IPS DF 6.9 (cell line): ENCODE measurements at regions not wholly inside any gene's neighbourhood (a gene's known extent, or its start where the extent isn't known, plus 50 kb on each side); places are given as distances from the start of the nearest gene placed in this dataset.
A peak's percentile ranks its signal among the peaks of the same experiment; 100 is the strongest.

ENCODE experiments used
- DNase-seq: peaks from one replicate; pipeline ENCODE4 v3.0.0-alpha.2; 2013; ENCODE audit warnings: low read depth, low spot score
- H3K27ac ChIP-seq: one replicate; pipeline ENCODE4 v1.5.1; 2013; ENCODE audit warnings: low read length, control low read depth
- H3K27me3 ChIP-seq: 2 replicates; pipeline ENCODE4 v1.6.1; 2013; ENCODE audit warnings: mild to moderate bottlenecking, low read length; ENCODE audit not compliant: control insufficient read depth, insufficient read depth
- H3K36me3 ChIP-seq: 2 replicates; pipeline ENCODE4 v1.6.1; 2013; ENCODE audit warnings: low read length; ENCODE audit not compliant: control insufficient read depth, insufficient read depth
- H3K4me1 ChIP-seq: 2 replicates; pipeline ENCODE4 v1.6.1; 2013; ENCODE audit warnings: low read length; ENCODE audit not compliant: control insufficient read depth, insufficient read depth
- H3K4me3 ChIP-seq: 2 replicates; pipeline ENCODE4 v1.5.1; 2013; ENCODE audit warnings: mild to moderate bottlenecking, low read length
- H3K9me3 ChIP-seq: 2 replicates; pipeline ENCODE4 v1.6.1; 2013; ENCODE audit warnings: low read length, inconsistent platforms; ENCODE audit not compliant: control insufficient read depth, insufficient read depth
- WGBS: extraction: QIAGEN DNeasy Blood & Tissue Kit; methylation state at CpG from one replicate; pipeline ENCODE4 v1.1.7; 2013; ENCODE audit warnings: mixed read lengths, missing lambda C conversion rate; ENCODE audit not compliant: insufficient read length, insufficient coverage; 5-methylcytosine and 5-hydroxymethylcytosine counted together

DNA sequence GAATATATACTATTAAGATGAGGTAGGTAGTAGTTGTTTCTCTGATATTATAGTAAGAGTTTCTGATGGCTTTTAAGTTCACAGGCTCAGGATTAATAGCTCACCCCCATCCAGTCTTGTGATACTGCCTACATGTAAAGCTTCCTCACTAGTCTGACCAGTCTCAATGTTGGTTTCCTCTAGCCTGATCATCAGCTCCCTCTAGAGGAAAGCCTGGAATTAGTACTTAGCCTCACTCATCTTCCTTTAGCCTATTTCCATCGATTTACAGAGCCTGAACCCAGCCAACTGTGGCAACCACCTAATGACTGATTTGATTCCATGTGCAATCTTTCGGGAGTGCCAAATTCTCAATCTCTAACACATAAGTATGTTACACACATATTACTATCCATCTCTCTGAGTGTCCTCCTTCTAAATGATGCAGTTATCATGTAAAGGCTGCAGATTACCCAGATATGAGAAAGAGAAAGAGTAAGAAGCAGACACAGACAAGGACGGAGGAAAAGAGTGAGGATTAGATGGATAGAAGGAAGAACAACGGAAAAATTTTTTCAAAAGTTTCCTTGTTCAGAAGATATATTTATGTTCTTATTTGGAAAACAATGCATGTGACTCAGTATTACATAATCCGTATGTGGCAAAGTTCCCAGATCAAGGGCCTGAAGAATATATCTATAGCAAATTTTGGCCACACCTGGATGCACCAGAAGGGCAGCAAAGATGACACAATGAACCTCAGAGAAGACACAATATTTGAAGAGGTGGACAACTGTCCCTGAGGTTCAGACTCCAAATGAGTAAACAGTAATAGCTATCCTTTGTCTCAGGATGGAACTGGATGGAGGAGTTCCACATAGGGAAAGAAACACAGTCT lies 333.7 kb downstream of the ELAVL2 start:
- WGBS = no CpG with 5 or more reads among the region's 5 CpGs
- Histone ChIP-seq H3K27ac (no peak overlapping the region), H3K36me3 (no peaks in the 10 kb centered on the region), H3K4me1 (no peaks in the 10 kb centered on the region), H3K27me3 (no peaks in the 10 kb centered on the region), H3K9me3 (no peaks in the 10 kb centered on the region), H3K4me3 (no peak overlapping the region)
- peak; percentile 50 for DNase-seq

DNA sequence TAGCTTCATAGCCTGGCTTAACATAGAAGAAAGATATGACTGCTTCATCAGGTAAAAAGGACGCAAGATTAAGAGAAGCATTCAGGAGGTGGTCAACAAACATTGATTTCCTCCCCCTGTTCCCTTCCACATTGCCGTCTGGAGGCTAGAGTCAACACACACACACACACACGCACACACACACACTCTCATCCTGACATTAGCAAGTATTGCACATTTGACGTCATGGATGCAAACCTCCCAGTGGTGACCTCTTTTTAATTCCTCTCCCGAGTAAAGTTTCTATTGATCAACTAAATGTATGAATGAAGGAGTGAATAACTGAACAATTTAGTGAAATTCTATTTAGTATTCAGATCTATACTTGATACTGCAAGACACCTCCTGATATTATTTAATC lies 332.8 kb downstream of the ELAVL2 start:
- Histone ChIP-seq H3K27ac (no peak overlapping the region), H3K4me1 (no peaks in the 10 kb centered on the region), H3K9me3 (no peaks in the 10 kb centered on the region), H3K36me3 (no peaks in the 10 kb centered on the region), H3K4me3 (no peak overlapping the region), H3K27me3 (no peaks in the 10 kb centered on the region)
- DNase-seq = no peak
- WGBS = no CpG with 5 or more reads among the region's 5 CpGs

DNA sequence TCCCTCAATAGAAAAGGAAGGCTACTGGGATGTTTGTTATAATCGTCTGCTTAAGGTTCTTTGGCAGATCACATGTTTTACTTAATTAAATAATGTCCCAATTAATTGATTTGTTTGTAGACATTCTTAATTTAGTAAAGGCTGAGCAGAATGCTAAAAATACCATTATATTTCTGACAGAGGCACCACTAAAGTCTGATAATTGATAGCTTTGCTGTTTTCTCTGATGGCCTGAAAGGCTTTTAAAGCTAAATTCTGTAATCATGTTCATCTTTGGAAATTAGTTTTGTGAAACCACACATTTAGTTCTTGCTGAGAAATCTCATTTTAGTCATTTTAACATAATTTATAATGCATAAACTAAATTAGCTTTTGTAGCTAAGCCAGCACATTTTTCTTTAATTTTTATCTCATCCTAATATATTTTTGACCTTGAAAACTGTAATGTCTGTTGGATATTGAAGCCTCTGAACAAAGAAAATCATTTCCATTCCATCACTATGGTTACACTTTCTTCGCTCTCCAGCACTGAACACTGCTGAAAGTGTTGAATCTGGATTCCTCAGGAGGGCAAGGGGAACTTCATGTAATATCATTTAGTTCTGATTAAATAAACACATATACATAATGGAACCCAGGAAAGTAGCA lies 329.4 kb downstream of the ELAVL2 start:
- Histone ChIP-seq H3K9me3 (no peaks in the 10 kb centered on the region), H3K4me1 (no peaks in the 10 kb centered on the region), H3K27ac (no peak overlapping the region), H3K27me3 (no peaks in the 10 kb centered on the region), H3K4me3 (no peak overlapping the region), H3K36me3 (no peaks in the 10 kb centered on the region)
- DNase-seq = no peak
- no CpG with 5 or more reads among the region's 2 CpGs for WGBS

DNA sequence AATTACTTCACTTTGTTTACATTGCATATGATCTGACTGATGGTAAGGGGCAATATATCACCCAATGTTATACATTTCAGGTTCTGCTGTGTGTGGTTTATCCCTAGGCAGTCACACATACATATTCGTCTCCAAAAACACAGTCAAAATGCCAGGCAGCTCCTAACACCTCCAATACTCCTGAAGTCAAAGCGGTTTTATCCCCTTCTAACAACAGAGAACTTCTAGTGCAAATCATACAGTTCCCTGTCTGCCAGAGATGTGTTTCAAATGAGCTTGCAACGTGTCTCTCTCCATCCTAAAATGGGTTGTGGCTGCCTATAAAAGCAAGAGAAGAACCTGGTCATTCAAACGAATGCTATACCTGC lies 328.9 kb downstream of the ELAVL2 start:
- H3K27ac ChIP-seq = no peak overlapping the region
- WGBS = no CpG with 5 or more reads among the region's 4 CpGs
- H3K4me1 ChIP-seq = no peaks in the 10 kb centered on the region
- no peaks in the 10 kb centered on the region for H3K36me3 ChIP-seq
- no peak for DNase-seq
- H3K4me3 ChIP-seq = no peak overlapping the region
- no peaks in the 10 kb centered on the region for H3K27me3 ChIP-seq
- H3K9me3 ChIP-seq = no peaks in the 10 kb centered on the region

DNA sequence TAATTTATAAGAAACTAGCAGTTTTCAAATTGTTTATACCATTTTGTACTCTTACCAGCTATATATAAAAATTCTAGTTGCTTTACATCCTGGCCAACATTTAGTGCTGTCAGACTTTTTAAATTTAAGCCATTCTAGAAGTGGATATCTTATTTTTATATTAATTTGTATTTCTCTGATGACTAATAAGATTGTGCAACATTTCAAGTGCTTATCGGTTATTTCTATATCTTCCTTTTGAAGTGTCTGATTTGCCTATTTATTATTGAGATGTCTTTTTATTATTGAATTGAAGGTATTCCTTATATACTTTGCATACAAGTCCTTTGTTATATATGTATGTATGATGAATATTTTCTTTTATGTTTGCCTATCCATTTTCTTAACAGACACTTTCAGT lies 324.0 kb downstream of the ELAVL2 start:
- Histone ChIP-seq H3K9me3 (no peaks in the 10 kb centered on the region), H3K4me3 (no peak overlapping the region), H3K36me3 (no peaks in the 10 kb centered on the region), H3K27ac (no peak overlapping the region), H3K4me1 (no peaks in the 10 kb centered on the region), H3K27me3 (no peaks in the 10 kb centered on the region)
- no peak for DNase-seq
- no CpG with 5 or more reads among the region's 1 CpG for WGBS

DNA sequence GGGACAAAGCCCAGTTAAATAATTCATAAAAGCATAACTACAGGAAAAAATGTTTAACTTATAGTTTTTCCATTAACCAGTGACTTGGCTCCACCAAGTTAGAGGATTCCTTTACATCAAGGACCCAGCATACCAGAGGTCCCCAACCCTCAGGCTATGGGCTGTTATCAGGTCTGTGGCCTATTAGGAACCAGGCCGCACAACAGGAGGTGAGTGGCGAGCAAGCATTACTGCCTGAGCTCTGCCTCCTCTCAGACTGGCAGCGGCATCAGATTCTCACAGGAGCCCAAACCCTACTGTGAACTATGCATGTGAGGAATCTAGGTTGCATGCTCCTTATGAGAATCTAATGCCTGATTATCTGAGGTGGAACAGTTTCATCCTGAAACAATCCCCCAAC lies 303.1 kb downstream of the ELAVL2 start:
- DNase-seq = no peak
- Histone ChIP-seq H3K36me3 (no peaks in the 10 kb centered on the region), H3K4me3 (no peak overlapping the region), H3K9me3 (no peaks in the 10 kb centered on the region), H3K27ac (no peak overlapping the region), H3K4me1 (no peaks in the 10 kb centered on the region), H3K27me3 (no peaks in the 10 kb centered on the region)
- WGBS = no CpG with 5 or more reads among the region's 3 CpGs

DNA sequence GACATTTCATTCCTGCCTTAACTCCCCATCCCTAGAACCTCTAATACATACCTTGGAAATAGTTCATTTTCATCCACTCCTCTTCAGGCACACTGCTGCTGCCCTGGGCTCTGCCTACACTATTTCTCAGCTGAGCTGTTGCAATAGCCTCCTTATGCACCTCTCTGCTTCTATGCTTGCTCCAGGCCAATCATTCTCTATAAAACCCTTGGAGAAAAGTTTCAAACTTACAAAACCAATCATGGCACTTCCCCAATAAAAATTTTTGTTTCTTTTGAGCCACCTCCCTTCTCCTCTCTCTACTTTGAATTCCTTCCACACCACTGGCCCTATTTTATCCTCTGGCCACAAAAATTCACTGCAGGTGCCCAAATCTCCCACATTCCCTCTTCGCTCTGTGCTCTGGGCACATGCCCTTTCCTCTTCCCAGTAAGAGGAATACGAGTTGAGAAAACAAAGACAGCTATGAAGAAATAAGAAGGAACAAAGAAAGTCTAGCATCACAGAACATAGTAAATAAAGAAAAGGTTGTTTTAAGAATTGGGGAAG lies 301.4 kb downstream of the ELAVL2 start:
- Histone ChIP-seq H3K36me3 (no peaks in the 10 kb centered on the region), H3K27me3 (no peaks in the 10 kb centered on the region), H3K27ac (no peak overlapping the region), H3K4me3 (no peak overlapping the region), H3K9me3 (no peaks in the 10 kb centered on the region), H3K4me1 (no peaks in the 10 kb centered on the region)
- DNase-seq = no peak
- no CpG with 5 or more reads among the region's 2 CpGs for WGBS

DNA sequence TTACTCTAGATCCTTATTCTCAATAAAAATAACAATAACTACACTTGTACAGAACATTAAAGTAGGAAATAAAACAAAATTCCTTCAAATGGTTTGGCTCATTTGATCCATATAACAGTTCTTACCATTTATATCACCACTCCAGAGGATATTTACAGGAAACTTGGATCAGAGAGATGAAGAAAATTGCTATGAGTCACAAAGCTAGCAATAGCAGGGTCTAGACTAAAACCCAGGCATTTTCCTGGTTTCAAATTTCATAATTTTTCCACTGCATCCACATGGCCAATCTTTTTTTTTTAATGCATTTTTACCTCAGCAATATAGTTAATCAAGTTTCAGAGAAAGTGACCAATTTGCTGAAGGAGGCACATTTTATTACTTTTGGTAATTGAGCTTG lies 299.2 kb downstream of the ELAVL2 start:
- H3K27ac ChIP-seq = no peak overlapping the region
- DNase-seq = no peak

DNA sequence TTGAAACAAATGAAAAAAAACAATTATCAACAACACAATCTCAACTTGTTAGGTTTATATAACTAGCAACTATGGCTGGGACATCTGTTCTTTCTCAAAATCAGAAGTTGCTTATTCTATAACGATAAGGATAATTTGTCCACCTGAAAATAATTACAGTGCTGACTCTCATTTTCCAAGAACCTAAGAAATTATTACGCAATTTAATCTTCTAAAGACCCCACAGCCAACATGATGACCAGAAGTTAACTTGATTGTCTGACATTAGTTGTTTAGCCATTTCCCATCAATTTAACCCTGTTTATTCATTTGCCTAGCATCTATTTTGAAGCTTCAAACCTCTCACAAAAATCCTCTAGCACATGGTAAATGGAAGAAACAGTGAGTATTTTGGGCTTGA lies 293.8 kb downstream of the ELAVL2 start:
- H3K4me1 ChIP-seq = no peaks in the 10 kb centered on the region; the same call in 1 of the 2 replicates
- H3K36me3 ChIP-seq = no peaks in the 10 kb centered on the region
- no peak overlapping the region for H3K4me3 ChIP-seq
- no CpG with 5 or more reads among the region's 2 CpGs for WGBS
- H3K9me3 ChIP-seq = no peaks in the 10 kb centered on the region
- no peaks in the 10 kb centered on the region for H3K27me3 ChIP-seq
- DNase-seq = no peak
- H3K27ac ChIP-seq = no peak overlapping the region

More for the DNA sequence above, 299.2 kb downstream of the ELAVL2 start:
- H3K36me3 ChIP-seq = no peaks in the 10 kb centered on the region
- H3K27me3 ChIP-seq = no peaks in the 10 kb centered on the region
- H3K4me1 ChIP-seq = no peaks in the 10 kb centered on the region
- no peak overlapping the region for H3K4me3 ChIP-seq
- H3K9me3 ChIP-seq = no peaks in the 10 kb centered on the region

DNA sequence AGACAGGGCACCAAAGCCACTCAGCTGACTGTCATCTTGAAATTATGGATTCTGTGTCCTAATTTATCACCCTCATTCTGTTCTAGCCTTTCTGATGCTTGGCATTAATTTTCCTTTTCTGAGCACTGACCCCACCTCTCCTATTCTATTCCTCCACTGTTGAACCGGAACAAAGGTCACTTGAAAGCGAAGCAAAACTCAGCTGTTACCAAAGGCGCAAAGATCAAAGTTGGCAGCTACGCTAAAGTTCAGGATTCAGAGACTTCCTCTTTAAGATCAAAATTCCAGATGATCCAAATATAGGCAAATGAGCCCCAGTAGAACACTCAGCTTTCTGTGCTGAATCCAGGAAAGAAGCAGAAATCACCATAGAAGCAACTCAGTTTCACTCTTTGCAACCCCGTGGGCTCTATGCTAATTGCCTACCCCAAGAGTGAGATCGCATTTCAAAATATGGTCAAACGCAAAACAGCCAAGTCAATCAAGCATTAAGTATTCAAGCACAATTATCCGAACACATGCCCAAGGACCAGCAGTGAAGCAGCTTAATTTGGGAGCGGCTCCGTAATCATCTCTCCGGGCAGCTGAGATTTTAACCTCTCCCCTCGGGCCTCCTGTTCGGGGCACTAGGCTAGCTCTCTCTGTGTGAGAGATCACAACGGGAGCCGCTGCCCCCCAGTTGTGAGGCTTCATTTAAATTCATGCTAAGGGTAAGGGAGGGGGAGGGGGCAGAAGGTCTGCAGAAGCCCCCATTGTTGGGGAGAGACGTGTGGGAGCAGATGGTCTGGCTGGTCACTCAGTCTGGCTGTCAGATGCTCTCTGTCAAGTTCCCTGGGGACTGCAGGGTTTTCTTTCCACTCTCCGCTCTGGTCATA lies 288.6 kb downstream of the ELAVL2 start:
- Histone ChIP-seq H3K4me3 (peak overlapping the region; percentile 16; the same call in 1 of the 2 replicates), H3K9me3 (no peaks in the 10 kb centered on the region), H3K27ac (no peak overlapping the region), H3K27me3 (no peaks in the 10 kb centered on the region), H3K36me3 (no peaks in the 10 kb centered on the region), H3K4me1 (no peaks in the 10 kb centered on the region; the same call in 1 of the 2 replicates)
- no CpG with 5 or more reads among the region's 17 CpGs for WGBS
- no peak for DNase-seq
